Stimulated activated CD4-positive, alpha-beta T cell treated with anti-CD3 and anti-CD28 coated beads, Interleukin-1b, Interleukin-23, amount 100 ng/mL, for 4 hours (primary cell): ENCODE measurements at regions not wholly inside any gene's neighbourhood (a gene's known extent, or its start where the extent isn't known, plus 50 kb on each side); places are given as distances from the start of the nearest gene placed in this dataset.
"Not testable (repeated sequence)": the region's sequence is repeated elsewhere in the genome, so short reads cannot be mapped to it uniquely, and the experiment has no call there.

Experiments
- DNase-seq, 2 donors: peaks; one replicate each; pipeline ENCODE4 v3.0.0-alpha.2; 2020; ENCODE audit warnings: low read depth in 2 of 2

GRCh38 chr9:118647331-118647730, 721.9 kb downstream of the BRINP1 start:
- DNase-seq, result no peak

GRCh38 chr9:118650417-118650816, 718.8 kb downstream of the BRINP1 start:
- DNase-seq, result no peak

GRCh38 chr9:118651511-118651910, 717.7 kb downstream of the BRINP1 start:
- DNase-seq, result no peak

- DNase-seq, result no peak
Measured at GRCh38 chr9:118652258-118652657, 717.0 kb downstream of the BRINP1 start.

- no peak for DNase-seq
Measured at GRCh38 chr9:118652912-118653311, 716.3 kb downstream of the BRINP1 start.

- DNase-seq, result no peak
Measured at GRCh38 chr9:118659011-118659410, 710.2 kb downstream of the BRINP1 start.

GRCh38 chr9:118665226-118665919, 703.9 kb downstream of the BRINP1 start:
- DNase-seq, result no peak

GRCh38 chr9:118670011-118670953, 699.0 kb downstream of the BRINP1 start:
- no peak for DNase-seq

- DNase-seq, result no peak
Measured at GRCh38 chr9:118674942-118675341, 694.3 kb downstream of the BRINP1 start.

GRCh38 chr9:118677936-118678653, 691.1 kb downstream of the BRINP1 start:
- not testable (repeated sequence) for DNase-seq

GRCh38 chr9:118686959-118687358, 682.3 kb downstream of the BRINP1 start:
- no peak for DNase-seq

GRCh38 chr9:118689280-118689679, 680.0 kb downstream of the BRINP1 start:
- no peak for DNase-seq

GRCh38 chr9:118692613-118693012, 676.6 kb downstream of the BRINP1 start:
- no peak for DNase-seq

GRCh38 chr9:118693645-118694044, 675.6 kb downstream of the BRINP1 start:
- no peak for DNase-seq

GRCh38 chr9:118695249-118695648, 674.0 kb downstream of the BRINP1 start:
- DNase-seq, result not testable (repeated sequence)

GRCh38 chr9:118701985-118702384, 667.2 kb downstream of the BRINP1 start:
- no peak for DNase-seq

GRCh38 chr9:118711843-118712242, 657.4 kb downstream of the BRINP1 start:
- no peak for DNase-seq

- DNase-seq, result no peak
Measured at GRCh38 chr9:118721276-118721675, 648.0 kb downstream of the BRINP1 start.

- no peak for DNase-seq
Measured at GRCh38 chr9:118721923-118722322, 647.3 kb downstream of the BRINP1 start.

- no peak for DNase-seq
Measured at GRCh38 chr9:118729981-118730380, 639.3 kb downstream of the BRINP1 start.

GRCh38 chr9:118732998-118733397, 636.2 kb downstream of the BRINP1 start:
- DNase-seq, result no peak

GRCh38 chr9:118734696-118735095, 634.5 kb downstream of the BRINP1 start:
- DNase-seq, result no peak
